ENCODE measurements at regions not wholly inside any gene's neighbourhood (a gene's known extent, or its start where the extent isn't known, plus 50 kb on each side); places are given as distances from the start of the nearest gene placed in this dataset.

GRCh38 chr15:87167706-87168105 lies 1088.0 kb downstream of the AGBL1 start:
- TF ChIP-seq, protein P1, sequence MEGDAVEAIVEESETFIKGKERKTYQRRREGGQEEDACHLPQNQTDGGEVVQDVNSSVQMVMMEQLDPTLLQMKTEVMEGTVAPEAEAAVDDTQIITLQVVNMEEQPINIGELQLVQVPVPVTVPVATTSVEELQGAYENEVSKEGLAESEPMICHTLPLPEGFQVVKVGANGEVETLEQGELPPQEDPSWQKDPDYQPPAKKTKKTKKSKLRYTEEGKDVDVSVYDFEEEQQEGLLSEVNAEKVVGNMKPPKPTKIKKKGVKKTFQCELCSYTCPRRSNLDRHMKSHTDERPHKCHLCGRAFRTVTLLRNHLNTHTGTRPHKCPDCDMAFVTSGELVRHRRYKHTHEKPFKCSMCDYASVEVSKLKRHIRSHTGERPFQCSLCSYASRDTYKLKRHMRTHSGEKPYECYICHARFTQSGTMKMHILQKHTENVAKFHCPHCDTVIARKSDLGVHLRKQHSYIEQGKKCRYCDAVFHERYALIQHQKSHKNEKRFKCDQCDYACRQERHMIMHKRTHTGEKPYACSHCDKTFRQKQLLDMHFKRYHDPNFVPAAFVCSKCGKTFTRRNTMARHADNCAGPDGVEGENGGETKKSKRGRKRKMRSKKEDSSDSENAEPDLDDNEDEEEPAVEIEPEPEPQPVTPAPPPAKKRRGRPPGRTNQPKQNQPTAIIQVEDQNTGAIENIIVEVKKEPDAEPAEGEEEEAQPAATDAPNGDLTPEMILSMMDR (conservative IDR thresholded peaks at IDR 0.05; ENCODE audit: low read depth, low read length): no peak
- TF ChIP-seq EZH2 (IDR thresholded peaks at IDR 0.05; ENCODE audit: borderline replicate concordance, low read depth, low read length, poor library complexity, severe bottlenecking): no peak

Measured in A673 (cell line).